ENCODE measurements at regions not wholly inside any gene's neighbourhood (a gene's known extent, or its start where the extent isn't known, plus 50 kb on each side); places are given as distances from the start of the nearest gene placed in this dataset.

DNA sequence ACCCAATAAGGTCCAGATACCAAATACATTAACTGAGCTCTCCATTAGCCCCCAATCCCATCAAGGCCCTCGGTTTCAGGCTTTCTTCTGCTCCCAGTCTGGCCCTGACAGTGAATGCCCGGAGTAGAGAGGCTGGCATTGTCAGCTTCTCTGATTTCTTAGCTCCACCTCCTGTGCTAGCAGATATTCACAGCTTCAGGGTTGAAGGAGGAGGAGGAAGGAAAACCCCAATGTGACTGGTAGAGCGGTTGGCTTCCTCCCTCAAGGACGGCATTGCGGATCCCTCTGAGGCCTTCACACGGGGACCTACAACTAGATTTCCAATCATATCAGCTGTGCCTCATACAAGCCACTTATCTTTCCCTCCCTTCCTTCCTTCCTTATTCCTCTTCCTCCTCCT lies 164.1 kb upstream of the SYNDIG1 start:
- TF ChIP-seq FOXM1 (IDR thresholded peaks at IDR 0.05; ENCODE audit: borderline replicate concordance, low read depth) (no peak), EP300 (IDR thresholded peaks at IDR 0.05; ENCODE audit: borderline replicate concordance) (no peak)
- TF ChIP-seq, protein P1, sequence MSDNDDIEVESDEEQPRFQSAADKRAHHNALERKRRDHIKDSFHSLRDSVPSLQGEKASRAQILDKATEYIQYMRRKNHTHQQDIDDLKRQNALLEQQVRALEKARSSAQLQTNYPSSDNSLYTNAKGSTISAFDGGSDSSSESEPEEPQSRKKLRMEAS (IDR thresholded peaks at IDR 0.05), result no peak

Data from Ishikawa (cell line).